GM12878 (cell line): ENCODE measurements at regions not wholly inside any gene's neighbourhood (a gene's known extent, or its start where the extent isn't known, plus 50 kb on each side); places are given as distances from the start of the nearest gene placed in this dataset.

ENCODE experiments used
- ATAC-seq: fragments of 200-7000 bp; cut with Tn5 transposase; 3 replicates; pipeline ENCODE4 v1.9.1; 2020; ENCODE audit warnings: mild to moderate bottlenecking, moderate library complexity
- BruUV-seq: library from RNA; stranded (reverse); fragments of 400-500 nt; replicated peaks from 2 replicates; lab custom pipeline; 2021; lab: Mats Ljungman, UMichigan
- CTCF ChIA-PET: fragments of 300-600 bp; sonication (Branson Sonifier 250); formaldehyde crosslinking; extraction: SDS; loops from one replicate; lab custom pipeline; 2021; ENCODE audit warnings: inconsistent platforms; lab: Yijun Ruan, JAX
- POLR2A ChIA-PET: fragments of 350-600 bp; formaldehyde crosslinking; extraction: SDS; loops from one replicate; lab custom pipeline; 2021; ENCODE audit warnings: inconsistent platforms; lab: Charles Lee
- RAD21 ChIA-PET: fragments of 300-600 bp; sonication (Branson Sonifier 250); formaldehyde crosslinking; loops from one replicate; lab custom pipeline; 2023; ENCODE audit warnings: antibody characterized with exemption; ENCODE audit not compliant: unreplicated experiment; lab: Charles Lee
- SMC1A ChIA-PET: fragments of 300-600 bp; sonication (Branson Sonifier 250); formaldehyde crosslinking; loops from one replicate; lab custom pipeline; 2023; ENCODE audit not compliant: unreplicated experiment, uncharacterized antibody; lab: Charles Lee
- DNase-seq: peaks from one replicate; pipeline ENCODE4 v3.0.0-alpha.2; 2011; ENCODE audit warnings: low read depth, low spot score
- FAIRE-seq: peaks from 3 replicates; lab custom pipeline; 2011; peaks lifted over from hg19 to GRCh38; lab: Jason Lieb, UNC
- H2AFZ ChIP-seq: 2 replicates; pipeline ENCODE4 v1.6.0; 2011; ENCODE audit warnings: low read depth, low read length, control low read depth; ENCODE audit not compliant: control insufficient read depth
- H3K27ac ChIP-seq: 2 replicates; pipeline ENCODE4 v1.5.1; 2011; ENCODE audit warnings: control low read depth; ENCODE audit not compliant: control insufficient read depth, insufficient read depth
- H3K27me3 ChIP-seq, 2 experiments: replicated peaks in 1 of 2; 2 replicates each; pipeline versions ENCODE4 v1.6.0 to v1.6.1; 2011; ENCODE audit warnings: low read length in 1 of 2; ENCODE audit not compliant: control insufficient read depth in 2 of 2, insufficient read depth in 2 of 2
- H3K36me3 ChIP-seq, 2 experiments: 2 replicates each; pipeline ENCODE4 v1.5.1; 2011; ENCODE audit warnings: low read length in 1 of 2; ENCODE audit not compliant: control insufficient read depth in 2 of 2, insufficient read depth in 2 of 2
- H3K4me1 ChIP-seq: 2 replicates; pipeline ENCODE4 v1.6.1; 2011; ENCODE audit warnings: mild to moderate bottlenecking, low read length, moderate library complexity, mixed read lengths; ENCODE audit not compliant: control insufficient read depth, insufficient read depth
- H3K4me2 ChIP-seq: 2 replicates; pipeline ENCODE4 v1.6.0; 2011; ENCODE audit warnings: control low read depth; ENCODE audit not compliant: control insufficient read depth, insufficient read depth
- H3K4me3 ChIP-seq: fragments of 200-600 bp; sonication (generic); 2 replicates; pipeline ENCODE4 v1.5.1; 2016
- H3K79me2 ChIP-seq: 2 replicates; pipeline ENCODE4 v1.6.0; 2011; ENCODE audit warnings: low read length; ENCODE audit not compliant: control insufficient read depth, insufficient read depth
- H3K9ac ChIP-seq: 2 replicates; pipeline ENCODE4 v1.8.0; 2011; ENCODE audit warnings: low read length, control low read depth, mixed read lengths; ENCODE audit not compliant: control insufficient read depth, insufficient read depth
- H3K9me3 ChIP-seq: replicated peaks from 3 replicates; pipeline ENCODE4 v1.5.1; 2011; ENCODE audit warnings: mild to moderate bottlenecking, low read length; ENCODE audit not compliant: control insufficient read depth, insufficient read depth
- H4K20me1 ChIP-seq: 2 replicates; pipeline ENCODE4 v1.6.0; 2011; ENCODE audit not compliant: control insufficient read depth, insufficient read depth
- CBFB ChIP-seq: IDR thresholded peaks from 2 replicates; pipeline ENCODE4 v1.6.1; 2016; ENCODE audit warnings: antibody characterized with exemption, low read depth
- CREB1 ChIP-seq: IDR thresholded peaks from 2 replicates; pipeline ENCODE4 v1.6.1; 2012; ENCODE audit warnings: low read depth, mild to moderate bottlenecking, inconsistent platforms
- FOS ChIP-seq: IDR thresholded peaks from 3 replicates; pipeline ENCODE4 v1.6.1; 2011; ENCODE audit warnings: borderline replicate concordance; ENCODE audit not compliant: insufficient read length; ENCODE audit errors: extremely low read depth
- IKZF2 ChIP-seq, 2 experiments: fragments of 450-650 bp; IDR thresholded peaks; 2 replicates each; pipeline ENCODE4 v1.6.1; 2017; ENCODE audit warnings: mild to moderate bottlenecking in 2 of 2, moderate library complexity in 2 of 2
- MYB ChIP-seq: fragments of 150-350 bp; IDR thresholded peaks from 2 replicates; pipeline ENCODE4 v1.6.1; 2014; ENCODE audit warnings: mild to moderate bottlenecking, low read depth, low read length, borderline replicate concordance
- SMAD1 ChIP-seq: fragments of 450-650 bp; IDR thresholded peaks from 2 replicates; pipeline ENCODE4 v1.6.1; 2018; ENCODE audit warnings: mild to moderate bottlenecking, low read depth; ENCODE audit not compliant: partially characterized antibody
- ZNF622 ChIP-seq: fragments of 450-650 bp; IDR thresholded peaks from 2 replicates; pipeline ENCODE4 v1.6.1; 2017; ENCODE audit warnings: mild to moderate bottlenecking, inconsistent platforms
- ZZZ3 ChIP-seq: IDR thresholded peaks from 2 replicates; pipeline ENCODE4 v1.6.1; 2011; ENCODE audit warnings: low read depth; ENCODE audit not compliant: control insufficient read depth, insufficient read length
- WGBS: methylation state at CpG from one replicate; pipeline ENCODE4 v1.1.6; 2016; ENCODE audit warnings: low lambda C conversion rate; ENCODE audit not compliant: insufficient replicate concordance, insufficient coverage; ENCODE audit errors: missing lambda C conversion rate; 5-methylcytosine and 5-hydroxymethylcytosine counted together
- in situ Hi-C: fragments of 300-500 bp; cut with MboI; formaldehyde crosslinking; loops from 9 replicates; pipeline ENCODE4 v1.14.3; 2018; ENCODE audit warnings: mixed read lengths
- intact Hi-C: fragments of 100-400 bp; cut with micrococcal nuclease; formaldehyde crosslinking; loops from one replicate; pipeline ENCODE4 v1.14.2; 2022; ENCODE audit not compliant: unreplicated experiment
- TF ChIP-seq, protein P1 (sequence below): fragments of 450-650 bp; formaldehyde crosslinking; IDR thresholded peaks from 2 replicates; pipeline ENCODE4 v1.4.0; 2020; ENCODE audit warnings: mild to moderate bottlenecking, moderate library complexity

GRCh38 chr22:48180631-48181030 lies 1418.2 kb downstream of the TBC1D22A start:
- CTCF ChIA-PET, result interaction anchor here (0.7 kb wide), 1 partner anchor 965 kb away, joined by 4 read pairs; no protein-coding TSS in a partner anchor
- POLR2A ChIA-PET, result no interaction called here
- DNase-seq, result no peak
- FAIRE-seq, result no peak
- in situ Hi-C loops (no loop called here), intact Hi-C loops (no loop called here)
- TF ChIP-seq CBFB (no peak), IKZF2 (IDR thresholded peaks at IDR 0.05) (no peak), SMAD1 (no peak), FOS (no peak), MYB (no peak), CREB1 (no peak), ZZZ3 (no peak), ZNF622 (no peak)
- TF ChIP-seq, protein P1, sequence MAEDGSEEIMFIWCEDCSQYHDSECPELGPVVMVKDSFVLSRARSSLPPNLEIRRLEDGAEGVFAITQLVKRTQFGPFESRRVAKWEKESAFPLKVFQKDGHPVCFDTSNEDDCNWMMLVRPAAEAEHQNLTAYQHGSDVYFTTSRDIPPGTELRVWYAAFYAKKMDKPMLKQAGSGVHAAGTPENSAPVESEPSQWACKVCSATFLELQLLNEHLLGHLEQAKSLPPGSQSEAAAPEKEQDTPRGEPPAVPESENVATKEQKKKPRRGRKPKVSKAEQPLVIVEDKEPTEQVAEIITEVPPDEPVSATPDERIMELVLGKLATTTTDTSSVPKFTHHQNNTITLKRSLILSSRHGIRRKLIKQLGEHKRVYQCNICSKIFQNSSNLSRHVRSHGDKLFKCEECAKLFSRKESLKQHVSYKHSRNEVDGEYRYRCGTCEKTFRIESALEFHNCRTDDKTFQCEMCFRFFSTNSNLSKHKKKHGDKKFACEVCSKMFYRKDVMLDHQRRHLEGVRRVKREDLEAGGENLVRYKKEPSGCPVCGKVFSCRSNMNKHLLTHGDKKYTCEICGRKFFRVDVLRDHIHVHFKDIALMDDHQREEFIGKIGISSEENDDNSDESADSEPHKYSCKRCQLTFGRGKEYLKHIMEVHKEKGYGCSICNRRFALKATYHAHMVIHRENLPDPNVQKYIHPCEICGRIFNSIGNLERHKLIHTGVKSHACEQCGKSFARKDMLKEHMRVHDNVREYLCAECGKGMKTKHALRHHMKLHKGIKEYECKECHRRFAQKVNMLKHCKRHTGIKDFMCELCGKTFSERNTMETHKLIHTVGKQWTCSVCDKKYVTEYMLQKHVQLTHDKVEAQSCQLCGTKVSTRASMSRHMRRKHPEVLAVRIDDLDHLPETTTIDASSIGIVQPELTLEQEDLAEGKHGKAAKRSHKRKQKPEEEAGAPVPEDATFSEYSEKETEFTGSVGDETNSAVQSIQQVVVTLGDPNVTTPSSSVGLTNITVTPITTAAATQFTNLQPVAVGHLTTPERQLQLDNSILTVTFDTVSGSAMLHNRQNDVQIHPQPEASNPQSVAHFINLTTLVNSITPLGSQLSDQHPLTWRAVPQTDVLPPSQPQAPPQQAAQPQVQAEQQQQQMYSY (CRISPR knock-in tag), result no peak
- RAD21 ChIA-PET, result no interaction called here
- Histone ChIP-seq H3K4me1 (no peaks in the 10 kb centered on the region), H3K9ac (no peak overlapping the region), H4K20me1 (no peaks in the 10 kb centered on the region), H2AFZ (no peak overlapping the region), H3K9me3 (no peaks in the 10 kb centered on the region), H3K27ac (no peak overlapping the region), H3K4me2 (no peak overlapping the region), H3K36me3 (no peaks in the 10 kb centered on the region), H3K79me2 (no peaks in the 10 kb centered on the region), H3K4me3 (no peak overlapping the region), H3K27me3 (no peaks in the 10 kb centered on the region)
- WGBS, result 48% methylated on average over 4 of the region's 4 CpGs
- BruUV-seq, result no TSS peak
- SMC1A ChIA-PET, result no interaction called here
- ATAC-seq, result no peak
